RPMI7951 (cell line): ENCODE measurements at regions not wholly inside any gene's neighbourhood (a gene's known extent, or its start where the extent isn't known, plus 50 kb on each side); places are given as distances from the start of the nearest gene placed in this dataset.

Experiments
- DNase-seq: peaks from one replicate; pipeline ENCODE4 v3.0.0-alpha.2; 2012; ENCODE audit warnings: low read depth

- DNase-seq = no peak
These were observed 56.4 kb upstream of the POU1F1 start for GRCh38 chr3:87332789-87333188.

DNA sequence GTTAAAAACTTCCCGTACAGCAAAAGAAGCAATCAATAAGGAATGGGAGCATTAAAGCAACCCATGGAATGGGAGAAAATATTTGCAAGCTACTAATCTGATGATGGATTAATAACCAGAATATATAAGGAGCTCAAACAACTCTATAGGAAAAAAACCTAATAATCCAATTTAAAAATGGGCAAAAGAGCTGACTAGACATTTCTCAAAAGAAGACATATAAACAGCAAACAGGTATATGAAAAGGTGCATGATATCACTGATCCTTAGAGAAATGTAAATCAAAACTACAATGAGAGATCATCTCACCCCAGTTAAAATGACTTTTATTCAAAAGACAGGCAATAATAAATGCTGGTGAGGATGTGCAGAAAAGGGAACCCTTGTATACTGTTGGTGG lies 52.7 kb upstream of the POU1F1 start:
- DNase-seq = no peak
